Transverse colon (tissue), 4 donors: ENCODE measurements at regions not wholly inside any gene's neighbourhood (a gene's known extent, or its start where the extent isn't known, plus 50 kb on each side); places are given as distances from the start of the nearest gene placed in this dataset.

Experiments used
- DNase-seq: peaks from one replicate; pipeline ENCODE4 v3.0.0-alpha.2; 2019
- H3K27ac ChIP-seq, 4 donors: fragments of 200-600 bp; sonication (generic); 2 replicates each; pipeline ENCODE4 v1.5.1; 2016 to 2018; ENCODE audit warnings: inconsistent platforms in 4 of 4
- H3K27me3 ChIP-seq: fragments of 200-600 bp; sonication (generic); 2 replicates; pipeline ENCODE4 v1.5.1; 2017; ENCODE audit warnings: inconsistent platforms
- H3K36me3 ChIP-seq, 4 donors: fragments of 200-600 bp; sonication (generic); 2 replicates each; pipeline ENCODE4 v1.5.1; 2017 to 2019; ENCODE audit warnings: inconsistent platforms in 4 of 4
- H3K4me1 ChIP-seq, 4 donors: fragments of 200-600 bp; sonication (generic); 2 replicates each; pipeline ENCODE4 v1.5.1; 2017 to 2020; ENCODE audit warnings: inconsistent platforms in 4 of 4
- H3K4me3 ChIP-seq, 4 donors: fragments of 200-600 bp; sonication (generic); 1 replicate in 1 of 4; 2 replicates in 3 of 4; pipeline versions ENCODE4 v1.5.1 to v1.6.1; 2017 to 2019; ENCODE audit warnings: inconsistent platforms in 4 of 4
- H3K9me3 ChIP-seq, 2 donors: fragments of 200-600 bp; sonication (generic); 2 replicates each; pipeline ENCODE4 v1.5.1; 2017 to 2019; ENCODE audit warnings: inconsistent platforms in 2 of 2
- CTCF ChIP-seq, 5 experiments: fragments of 200-600 bp in 3 of 5; fragments of 450-650 bp in 2 of 5; sonication (generic) in 3 of 5; IDR thresholded peaks; 1 replicate in 2 of 5; 2 replicates in 3 of 5; pipeline ENCODE4 v1.5.1; 2016 to 2017; ENCODE audit warnings: antibody characterized with exemption in 5 of 5, inconsistent platforms in 3 of 5, mild to moderate bottlenecking in 2 of 5, moderate library complexity in 1 of 5
- EP300 ChIP-seq: sonication (generic); formaldehyde crosslinking; IDR thresholded peaks from one replicate; pipeline ENCODE4 v1.6.1; 2017; ENCODE audit warnings: antibody characterized with exemption, low read depth
- POLR2A ChIP-seq: fragments of 450-650 bp; IDR thresholded peaks from one replicate; pipeline ENCODE4 v1.6.1; 2016; ENCODE audit warnings: antibody characterized with exemption, mild to moderate bottlenecking, moderate library complexity
- POLR2AphosphoS5 ChIP-seq, 3 donors: sonication (generic); formaldehyde crosslinking; IDR thresholded peaks; one replicate each; pipeline ENCODE4 v1.6.1; 2016; ENCODE audit warnings: antibody characterized with exemption in 3 of 3
- WGBS, 2 donors: methylation state at CpG; one replicate each; pipeline ENCODE4 v1.1.5; 2018; ENCODE audit warnings: low coverage in 1 of 2; 5-methylcytosine and 5-hydroxymethylcytosine counted together
- in situ Hi-C, 4 donors: fragments of 200-750 bp; cut with MboI; loops; one replicate each; pipeline versions ENCODE4 v1.15.0 to v1.15.1; 2017; ENCODE audit warnings: low sequenced_read_pairs in 3 of 4, low pct_ligation_motif_present in 1 of 4, low pct_unique_long_range_greater_than_20kb in 1 of 4
- intact Hi-C: fragments of 100-400 bp; cut with DNase I; formaldehyde crosslinking; loops from one replicate; pipeline ENCODE4 v1.15.1; 2023; ENCODE audit warnings: low total_unique reads

GRCh38 chr10:63935705-63936104 is 414.5 kb downstream of the REEP3 start:
- DNase-seq: no peak
- TF ChIP-seq CTCF (IDR thresholded peaks at IDR 0.05) (no peak), EP300 (no peak), POLR2A (no peak)
- Histone ChIP-seq H3K4me1 (no peaks in the 10 kb centered on the region), H3K27me3 (no peaks in the 10 kb centered on the region), H3K27ac (no peak overlapping the region), H3K36me3 (no peaks in the 10 kb centered on the region), H3K4me3 (no peak overlapping the region), H3K9me3 (no peaks in the 10 kb centered on the region)
- intact Hi-C loops (no loop called here), in situ Hi-C loops (no loop called here)
- WGBS, 2 donors: 65 to 86% methylated on average over 1 to 2 of the region's 2 CpGs

GRCh38 chr10:63940277-63940922 is 419.2 kb downstream of the REEP3 start:
- no peaks in the 10 kb centered on the region for H3K9me3 ChIP-seq
- no peak overlapping the region for H3K27ac ChIP-seq
- H3K36me3 ChIP-seq: no peaks in the 10 kb centered on the region
- WGBS, 2 donors: 65 to 88% methylated on average over 1 of the region's 1 CpG
- no peak for DNase-seq
- no peak overlapping the region for H3K4me3 ChIP-seq
- H3K4me1 ChIP-seq: no peaks in the 10 kb centered on the region
- intact Hi-C loops: no loop called here
- no peak for TF ChIP-seq CTCF (IDR thresholded peaks at IDR 0.05)
- no peak for TF ChIP-seq POLR2A
- no peak for TF ChIP-seq POLR2AphosphoS5 (IDR thresholded peaks at IDR 0.05)
- no peak for TF ChIP-seq EP300
- H3K27me3 ChIP-seq: no peaks in the 10 kb centered on the region
- in situ Hi-C loops: no loop called here

- in situ Hi-C loops: no loop called here
- no peak for DNase-seq
- H3K4me3 ChIP-seq: no peak overlapping the region
- no peaks in the 10 kb centered on the region for H3K4me1 ChIP-seq
- intact Hi-C loops: no loop called here
- no peak for TF ChIP-seq EP300
- TF ChIP-seq POLR2AphosphoS5 (IDR thresholded peaks at IDR 0.05): no peak
- TF ChIP-seq POLR2A: no peak
- TF ChIP-seq CTCF (IDR thresholded peaks at IDR 0.05): no peak
- H3K27me3 ChIP-seq: no peaks in the 10 kb centered on the region
- 61 to 74% methylated on average over 2 of the region's 2 CpGs for WGBS, 2 donors
- H3K27ac ChIP-seq: no peak overlapping the region
- H3K36me3 ChIP-seq: no peaks in the 10 kb centered on the region
- no peaks in the 10 kb centered on the region for H3K9me3 ChIP-seq
Measured at GRCh38 chr10:63964406-63964805, 443.2 kb downstream of the REEP3 start.

GRCh38 chr10:63965846-63966245 is 444.6 kb downstream of the REEP3 start:
- no peak for DNase-seq
- intact Hi-C loops: no loop called here
- in situ Hi-C loops: no loop called here
- Histone ChIP-seq H3K4me3 (no peak overlapping the region), H3K4me1 (no peaks in the 10 kb centered on the region), H3K36me3 (no peaks in the 10 kb centered on the region), H3K27ac (no peak overlapping the region), H3K9me3 (no peaks in the 10 kb centered on the region), H3K27me3 (no peaks in the 10 kb centered on the region)
- 64 to 81% methylated on average over 4 of the region's 4 CpGs for WGBS, 2 donors
- no peak for TF ChIP-seq EP300
- TF ChIP-seq POLR2AphosphoS5 (IDR thresholded peaks at IDR 0.05): no peak
- no peak for TF ChIP-seq CTCF (IDR thresholded peaks at IDR 0.05)
- no peak for TF ChIP-seq POLR2A
